Testis (tissue), 2 donors: ENCODE measurements at regions not wholly inside any gene's neighbourhood (a gene's known extent, or its start where the extent isn't known, plus 50 kb on each side); places are given as distances from the start of the nearest gene placed in this dataset.

Experiments
- CTCF ChIP-seq, 3 experiments: fragments of 450-650 bp in 2 of 3; fragments of 200-600 bp in 1 of 3; sonication (generic) in 1 of 3; IDR thresholded peaks; one replicate each; pipeline ENCODE4 v1.5.1; 2016 to 2019; ENCODE audit warnings: antibody characterized with exemption in 3 of 3, mild to moderate bottlenecking in 2 of 3, moderate library complexity in 1 of 3
- POLR2A ChIP-seq: fragments of 450-650 bp; IDR thresholded peaks from one replicate; pipeline ENCODE4 v1.6.1; 2017; ENCODE audit warnings: antibody characterized with exemption, mild to moderate bottlenecking, moderate library complexity

- no peak for TF ChIP-seq CTCF (IDR thresholded peaks at IDR 0.05)
- TF ChIP-seq POLR2A = no peak
Measured at GRCh38 chr10:58462863-58463507, 49.7 kb upstream of the BICC1 start.
